SIG-M5 treated with dmso at 0.1 percent for 504 hours (cell line): ENCODE measurements at regions not wholly inside any gene's neighbourhood (a gene's known extent, or its start where the extent isn't known, plus 50 kb on each side); places are given as distances from the start of the nearest gene placed in this dataset.
A peak's percentile ranks its signal among the peaks of the same experiment; 100 is the strongest.
"Not testable (repeated sequence)": the region's sequence is repeated elsewhere in the genome, so short reads cannot be mapped to it uniquely, and the experiment has no call there.

Experiments used
- DNase-seq: peaks from one replicate; lab custom pipeline; 2025; ENCODE audit not compliant: unreplicated experiment; lab: John Stamatoyannopoulos, UW

DNA sequence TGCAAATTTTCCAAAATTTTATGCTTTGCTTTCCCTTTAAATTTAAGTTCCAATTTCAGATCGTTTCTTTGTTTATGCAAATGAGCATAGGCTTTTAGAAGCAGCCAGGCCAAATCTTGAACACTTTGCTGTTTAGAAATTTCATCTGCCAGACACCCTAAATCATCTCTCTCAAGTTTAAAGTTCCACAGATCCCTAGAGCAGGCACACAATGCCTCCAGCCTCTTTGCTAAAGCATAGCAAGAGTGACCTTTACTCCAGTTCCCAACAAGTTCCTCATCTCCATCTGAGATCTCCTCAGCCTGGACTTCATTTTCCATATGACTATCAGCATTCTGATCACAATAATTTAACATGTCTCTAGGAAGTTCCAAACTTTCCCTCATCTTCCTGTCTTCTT is 254.5 kb downstream of the DLL1 start:
- DNase-seq, result not testable (repeated sequence)

DNA sequence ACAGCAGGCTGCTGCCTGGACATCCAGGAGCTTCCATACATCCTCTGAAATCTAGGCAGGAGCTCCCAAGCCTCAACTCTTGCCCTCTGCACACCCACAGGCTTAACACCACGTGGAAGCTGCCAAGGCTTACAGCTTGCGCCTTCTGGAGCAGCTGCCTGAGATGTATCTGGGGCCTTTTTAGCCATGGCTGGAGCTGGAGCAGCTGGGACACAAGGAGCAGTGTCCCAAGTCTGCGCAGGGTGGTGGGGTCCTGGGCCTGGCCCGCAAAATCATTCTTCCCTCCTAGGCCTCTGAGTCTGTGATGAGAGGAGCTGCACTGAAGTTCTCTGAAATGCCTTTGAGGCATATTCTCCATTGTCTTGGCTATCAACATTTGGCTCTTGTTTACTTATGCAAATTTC is 255.0 kb downstream of the DLL1 start:
- no peak for DNase-seq

DNA sequence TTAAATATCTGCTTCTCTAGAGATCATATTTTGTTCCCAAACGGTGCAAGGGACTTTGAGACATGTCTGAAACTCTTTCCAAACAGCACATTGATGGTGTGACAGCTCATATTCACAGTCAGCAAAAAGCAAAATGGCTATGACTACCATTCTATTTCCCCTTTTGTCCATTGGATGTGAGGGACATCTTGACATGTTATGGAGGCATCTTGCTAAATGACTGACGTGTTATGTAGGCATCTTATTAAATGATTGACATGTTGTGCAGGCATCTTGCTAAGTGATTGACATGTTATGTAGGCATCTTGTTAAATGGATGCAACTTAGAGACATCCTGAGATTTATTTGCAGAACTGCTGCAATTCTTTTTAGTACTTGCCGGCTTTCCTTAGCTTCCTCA is 255.8 kb downstream of the DLL1 start:
- no peak for DNase-seq

DNA sequence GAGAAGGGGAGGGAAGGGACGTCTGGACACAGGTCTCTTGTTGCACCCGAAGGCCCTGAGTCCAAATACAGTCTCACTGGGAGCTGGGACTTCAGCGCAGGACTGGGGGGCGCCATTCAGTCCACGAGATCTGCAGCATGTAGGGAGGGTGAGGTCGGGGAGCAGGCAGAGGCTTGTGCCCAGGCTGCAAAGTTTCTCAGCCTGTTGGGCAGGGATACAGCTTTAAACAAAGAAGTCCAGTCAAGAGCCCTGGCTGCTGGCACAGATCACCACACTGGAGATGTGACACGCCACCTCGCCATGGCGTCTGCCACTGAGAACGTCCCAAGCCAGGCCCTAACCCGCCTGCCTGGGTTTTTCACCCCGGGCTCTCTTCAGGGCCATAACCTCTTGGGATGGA is 256.6 kb downstream of the DLL1 start:
- DNase-seq, result no peak

DNA sequence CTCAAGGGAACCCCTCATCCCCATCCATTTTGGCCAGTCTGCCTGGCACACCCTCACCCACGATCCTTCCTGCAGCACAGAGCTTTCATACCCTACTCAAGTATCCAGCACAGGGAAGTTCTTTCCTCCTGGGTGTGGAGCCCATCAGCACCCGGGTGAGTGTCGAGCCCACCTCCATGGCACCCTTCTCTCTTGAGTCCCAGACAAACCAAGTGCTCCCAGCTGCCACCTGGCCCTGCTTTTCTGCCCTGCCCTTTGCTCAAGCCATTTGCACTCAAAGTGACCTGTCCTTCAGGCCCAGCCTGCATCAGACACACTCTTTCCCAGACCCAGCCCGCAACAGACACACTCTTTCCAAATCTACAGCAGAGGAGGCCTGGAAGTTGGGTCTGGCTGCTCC is 257.2 kb downstream of the DLL1 start:
- DNase-seq, result no peak

DNA sequence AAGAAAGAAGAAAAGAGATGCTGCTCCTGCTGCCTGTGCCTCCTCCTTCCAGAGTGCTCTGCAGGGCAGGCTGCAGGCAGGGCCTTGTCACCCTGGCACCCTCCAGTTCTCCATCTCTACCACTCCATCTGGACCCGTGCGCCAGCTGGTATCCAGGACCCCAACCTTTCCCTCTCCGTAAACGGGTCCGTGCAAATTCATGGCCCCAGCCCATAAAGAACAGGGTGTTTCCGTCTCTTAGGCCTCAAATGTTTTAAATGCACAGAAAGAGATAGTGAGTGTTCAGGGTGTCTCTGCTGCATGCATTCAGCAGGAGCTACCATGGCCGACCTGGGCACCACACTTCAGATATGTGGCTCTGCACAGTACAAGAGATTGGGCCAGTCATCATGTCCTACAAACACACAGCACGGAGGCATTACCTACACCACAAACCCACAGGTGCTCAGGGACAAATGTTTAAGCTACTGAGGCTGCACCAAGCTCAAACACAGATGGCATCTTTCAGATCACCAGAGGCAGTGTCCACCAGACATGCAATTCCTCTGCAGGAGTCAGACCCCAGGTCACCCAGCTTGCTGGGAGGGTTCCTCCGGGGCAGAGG is 258.1 kb downstream of the DLL1 start:
- no peak for DNase-seq

DNA sequence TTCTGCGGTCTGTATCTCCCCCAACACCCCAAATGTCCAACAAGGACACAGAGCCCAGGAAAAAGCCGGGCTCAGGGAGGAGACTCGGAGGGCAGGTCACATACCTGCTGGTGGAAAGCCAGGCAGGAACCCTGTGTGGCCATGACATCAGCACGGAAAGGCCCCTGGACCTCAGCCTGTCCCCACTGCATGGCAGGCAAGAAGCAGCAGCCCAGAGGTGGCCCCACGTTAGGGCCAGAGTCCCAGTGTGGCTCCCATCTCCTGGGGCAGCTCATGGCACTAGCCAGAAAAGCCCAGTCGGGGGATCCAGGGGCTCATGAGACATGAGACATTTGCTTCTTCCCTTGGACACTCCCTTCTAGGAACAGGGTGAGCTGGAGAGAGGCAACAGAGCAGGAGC is 258.7 kb downstream of the DLL1 start:
- DNase-seq, result no peak

DNA sequence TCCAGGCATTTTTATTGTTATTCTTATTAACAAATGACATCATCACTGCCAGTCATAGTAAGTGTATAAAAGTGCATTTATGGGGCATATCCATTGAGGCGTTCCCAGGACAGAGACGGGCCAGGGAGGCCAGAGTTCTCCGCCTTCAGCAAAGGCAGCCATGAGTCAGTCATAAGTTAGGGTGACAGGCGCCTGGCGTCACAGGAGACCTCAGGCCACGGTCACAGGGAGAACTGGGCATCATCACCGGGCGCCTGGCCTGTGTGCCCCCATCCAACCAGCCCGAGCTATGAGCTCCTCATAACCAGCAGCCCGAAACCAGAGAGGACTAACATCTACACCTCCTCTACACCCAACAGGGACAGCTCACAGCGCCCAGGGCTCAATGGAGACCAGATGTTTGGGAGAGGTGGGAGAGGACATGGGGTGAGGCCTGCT is 259.2 kb downstream of the DLL1 start:
- no peak for DNase-seq

DNA sequence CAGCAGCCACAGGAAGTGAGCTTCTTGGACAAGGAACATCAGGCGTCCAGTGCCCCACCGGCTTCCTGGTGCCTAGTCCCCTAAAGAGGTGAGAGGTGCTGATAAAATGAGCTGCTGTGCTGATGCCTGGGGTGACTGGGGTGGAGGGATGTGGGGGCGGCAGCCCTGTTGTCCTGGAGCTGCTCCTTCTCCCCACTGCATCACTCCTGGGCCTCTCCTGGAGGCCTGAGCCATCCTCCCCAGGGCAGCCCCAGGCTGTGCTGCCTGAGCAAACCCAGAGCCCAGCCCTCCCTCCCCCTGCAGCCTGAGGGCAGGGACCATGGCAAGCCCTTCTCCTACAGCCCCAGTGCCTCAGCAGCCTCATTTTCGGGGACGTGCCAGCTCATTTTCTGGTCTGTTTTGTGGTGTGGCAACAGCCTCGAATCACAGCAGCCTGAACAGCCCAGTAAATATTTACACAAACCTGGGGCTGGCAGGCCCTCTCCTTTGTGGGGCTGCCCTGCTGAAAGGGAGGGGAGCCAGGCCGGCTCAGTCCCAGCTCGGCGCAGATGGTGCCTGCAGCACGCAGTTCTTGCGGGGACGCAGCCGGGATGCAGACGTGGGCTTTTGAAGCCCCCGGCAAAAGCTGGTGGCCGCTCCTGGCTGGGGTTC is 259.9 kb downstream of the DLL1 start:
- no peak for DNase-seq

DNA sequence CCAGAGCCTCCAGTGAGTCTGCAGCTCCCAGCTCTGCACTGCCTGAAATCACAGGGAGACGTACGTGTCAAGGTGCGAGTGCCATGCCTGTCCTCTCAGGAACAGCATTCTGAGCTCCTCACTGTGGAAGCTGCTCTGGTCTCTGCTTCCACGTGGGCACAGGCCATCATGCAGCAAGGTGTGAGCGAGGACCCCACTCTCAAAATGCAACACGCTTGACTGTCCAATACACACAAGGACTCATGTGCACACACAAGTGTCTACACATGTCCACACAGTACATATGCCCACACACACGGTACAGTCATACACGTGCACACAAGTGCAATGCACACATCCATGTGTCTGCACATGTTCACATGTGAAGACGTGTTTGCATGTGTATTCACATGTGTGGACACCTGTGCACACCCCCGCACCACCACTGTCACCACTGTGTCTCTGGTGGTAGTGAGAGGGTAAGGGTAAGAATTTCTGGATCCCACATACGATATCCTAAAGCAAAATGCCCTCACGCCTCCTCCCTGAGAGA is 260.5 kb downstream of the DLL1 start:
- no peak for DNase-seq

DNA sequence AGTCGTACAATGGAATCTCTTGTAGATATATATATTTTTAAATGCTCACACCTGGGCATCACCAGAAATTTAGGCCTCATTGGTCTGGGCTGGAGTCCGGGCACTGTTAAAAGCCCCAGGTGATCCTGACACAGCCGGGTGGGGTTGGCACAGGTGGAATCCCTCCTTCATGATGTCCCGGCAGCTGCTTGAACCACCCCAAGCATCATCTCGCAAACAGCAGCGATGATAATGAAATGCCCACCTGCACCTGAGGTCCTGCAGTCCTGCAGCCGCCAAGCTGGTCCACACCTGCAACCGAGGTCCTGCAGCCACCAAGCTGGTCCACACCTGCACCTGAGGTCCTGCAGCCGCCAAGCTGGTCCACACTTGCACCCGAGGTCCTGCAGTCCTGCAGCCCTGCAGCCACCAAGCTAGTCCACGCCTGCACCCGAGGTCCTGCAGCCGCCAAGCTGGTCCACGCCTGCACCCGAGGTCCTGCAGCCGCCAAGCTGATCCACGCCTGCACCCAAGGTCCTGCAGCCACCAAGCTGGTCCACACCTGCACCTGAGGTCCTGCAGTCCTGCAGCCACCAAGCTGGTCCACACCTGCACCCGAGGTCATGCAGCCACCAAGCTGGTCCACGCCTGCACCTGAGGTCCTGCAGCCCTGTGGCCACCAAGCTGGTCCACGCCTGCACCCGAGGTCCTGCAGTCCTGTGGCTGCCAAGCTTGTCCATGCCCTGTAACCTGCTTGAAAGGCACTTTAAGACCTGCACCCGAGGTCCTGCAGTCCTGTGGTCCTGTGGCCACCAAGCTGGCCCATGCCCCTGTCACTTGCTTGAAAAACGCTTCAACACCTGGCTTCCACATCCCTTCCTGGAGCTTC is 261.2 kb downstream of the DLL1 start:
- DNase-seq, result no peak

DNA sequence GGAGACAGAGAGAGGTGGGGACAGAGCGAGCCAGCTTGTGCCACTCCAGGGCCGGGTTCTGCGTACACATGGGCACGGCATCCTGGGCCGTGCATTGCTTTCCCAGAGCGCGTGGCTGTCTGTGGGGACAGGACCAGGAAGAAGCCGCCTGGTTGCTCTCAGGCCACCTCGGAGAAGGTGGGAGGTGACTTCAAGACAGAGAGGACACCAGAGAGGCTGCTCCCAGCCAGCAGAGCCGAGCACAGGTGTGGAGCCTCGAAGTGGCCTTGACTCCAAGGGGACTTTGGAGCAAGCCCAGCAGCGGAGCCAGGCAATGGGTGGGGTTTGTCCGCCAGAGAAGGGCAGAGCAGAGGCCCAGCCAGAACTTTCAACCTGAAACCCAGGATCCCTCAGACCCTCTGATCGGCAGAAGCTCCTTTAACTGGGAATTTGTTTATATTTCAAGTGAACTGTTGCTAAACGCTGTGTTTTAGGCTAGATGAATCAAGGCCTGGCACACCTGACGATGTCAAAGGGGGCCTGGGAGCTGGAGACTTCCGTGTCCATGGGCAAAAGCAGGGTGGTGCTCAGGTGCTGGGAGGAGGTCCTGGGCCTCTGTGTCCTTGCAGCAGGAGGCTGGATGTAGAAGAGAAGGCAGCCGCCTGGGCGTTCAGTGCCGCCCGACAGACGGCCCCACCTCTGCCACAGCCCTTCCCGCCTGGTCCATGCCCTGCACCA is 262.1 kb downstream of the DLL1 start:
- DNase-seq, result no peak

DNA sequence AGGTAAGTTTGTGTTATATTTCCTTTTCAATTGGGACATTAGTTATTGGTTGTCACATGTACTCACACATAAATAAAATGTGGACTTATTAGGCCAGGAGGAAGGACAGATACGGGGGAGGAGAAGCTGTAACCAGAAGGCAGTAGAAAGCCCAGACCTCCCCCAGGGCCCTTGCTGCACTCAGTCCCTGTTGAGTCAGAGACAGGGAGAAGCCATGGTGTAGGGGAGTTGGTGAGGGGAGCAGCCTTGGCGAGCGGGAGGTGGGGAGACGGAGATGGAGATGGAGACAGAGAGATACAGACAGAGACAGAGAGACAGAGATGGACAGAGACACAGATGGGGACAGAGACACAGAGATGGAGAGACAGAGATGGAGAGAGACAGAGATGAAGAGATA is 263.2 kb downstream of the DLL1 start:
- no peak for DNase-seq

DNA sequence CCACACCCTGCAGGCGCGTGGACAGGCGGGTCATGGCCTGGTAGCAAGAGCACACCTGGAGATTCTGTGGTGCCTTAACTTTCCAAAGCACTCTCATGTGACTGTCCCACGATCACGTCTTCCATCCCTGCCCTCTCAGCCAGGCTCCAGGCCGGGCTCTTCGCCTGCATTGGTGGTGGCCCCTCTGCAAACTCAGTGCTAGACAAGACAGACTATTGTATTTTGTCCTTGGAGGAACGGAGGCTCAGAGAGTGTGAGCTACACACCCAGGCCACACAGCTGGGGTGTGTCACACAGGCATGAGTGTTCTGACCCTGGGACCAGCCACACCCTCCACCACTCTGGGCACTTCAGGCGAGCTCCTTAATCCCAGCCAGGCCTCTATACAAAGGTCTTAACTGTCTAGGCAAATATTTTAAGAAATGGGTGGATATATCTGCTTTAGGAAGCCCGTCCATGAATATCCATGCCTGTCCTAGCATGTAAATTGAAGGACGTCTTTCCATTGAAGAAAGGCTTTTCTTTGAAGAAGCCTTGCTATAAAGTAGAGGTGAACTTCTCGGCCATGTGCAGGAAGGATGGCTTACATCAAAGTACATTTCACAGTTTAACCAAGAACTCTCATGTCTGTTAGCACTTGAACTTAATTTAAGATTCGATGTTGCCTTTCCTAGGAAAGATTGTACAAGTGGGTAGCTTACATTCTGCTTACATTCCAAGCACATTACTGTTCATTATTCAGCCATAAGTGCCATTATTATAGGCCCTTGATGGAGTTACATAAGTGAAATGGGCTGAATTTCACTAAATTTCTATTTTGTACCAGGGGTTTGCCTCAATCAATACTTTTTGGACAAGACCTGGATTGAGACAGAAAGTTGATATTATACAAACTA is 263.9 kb downstream of the DLL1 start:
- no peak for DNase-seq

DNA sequence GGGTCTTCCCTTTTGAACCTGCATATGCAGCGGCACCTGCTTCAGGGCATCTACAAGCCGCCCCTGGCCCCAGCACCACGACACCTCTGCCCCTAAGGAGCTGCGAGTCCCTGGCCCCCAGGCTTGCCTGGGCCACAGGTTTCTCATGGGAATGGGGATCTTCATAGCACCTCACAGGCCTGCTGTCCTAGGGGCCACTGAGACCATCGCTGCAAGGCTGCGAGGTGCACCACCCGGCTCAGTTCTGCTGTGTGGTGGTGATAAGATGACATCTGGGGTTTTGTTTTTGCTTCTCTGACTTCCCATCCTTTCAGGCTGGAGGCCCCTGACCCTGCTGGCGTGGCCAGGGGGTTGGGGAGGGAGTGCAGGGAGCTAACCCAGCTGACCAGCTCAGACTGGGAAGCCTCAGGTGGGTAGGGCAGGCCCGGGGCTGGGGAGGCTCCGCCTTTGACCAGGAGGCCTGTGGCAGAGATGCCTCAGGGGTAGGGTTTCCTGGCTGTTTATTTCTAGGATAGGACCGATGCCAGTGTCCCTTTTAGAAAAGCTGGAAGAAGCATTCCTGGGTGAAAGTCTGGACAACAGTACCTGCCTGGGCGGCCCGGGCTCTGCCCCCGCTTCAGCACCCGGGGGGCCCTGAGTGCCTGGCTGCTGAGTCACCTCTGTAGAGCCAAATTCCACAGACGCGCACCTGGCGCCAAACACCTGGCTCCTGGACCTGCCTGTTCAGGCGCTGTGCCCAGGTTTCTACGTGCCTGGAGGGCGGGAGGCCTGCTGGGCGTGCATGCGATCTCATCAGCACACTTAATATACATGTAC is 264.7 kb downstream of the DLL1 start:
- DNase-seq, result peak; percentile 33

DNA sequence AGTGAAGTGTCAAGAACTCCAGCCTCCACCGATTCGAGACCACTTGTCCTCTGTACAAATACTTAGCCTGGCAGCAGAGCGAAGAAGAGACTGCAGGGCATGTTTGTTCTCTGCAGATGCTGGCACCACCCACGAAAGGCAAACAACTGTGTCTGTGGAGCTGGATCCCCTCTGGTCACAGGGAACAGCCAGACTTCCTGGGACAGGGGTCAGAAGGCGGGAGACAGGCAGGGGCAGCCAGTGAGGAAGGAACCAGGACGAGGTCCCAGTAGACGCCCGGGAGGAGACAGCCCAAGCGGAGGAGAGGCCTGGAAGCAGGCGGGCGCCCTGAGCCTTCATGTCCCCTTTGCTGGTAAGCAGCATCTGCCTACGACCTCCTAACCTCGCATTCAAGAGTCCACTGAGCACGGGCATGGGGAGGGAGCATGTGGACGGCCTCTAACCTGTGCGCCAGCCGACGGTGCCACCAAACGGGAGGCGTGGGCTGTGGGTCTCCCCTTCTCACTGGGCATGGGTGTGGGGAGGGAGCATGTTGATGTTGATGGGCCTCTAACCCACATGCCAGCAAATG is 265.5 kb downstream of the DLL1 start:
- no peak for DNase-seq

DNA sequence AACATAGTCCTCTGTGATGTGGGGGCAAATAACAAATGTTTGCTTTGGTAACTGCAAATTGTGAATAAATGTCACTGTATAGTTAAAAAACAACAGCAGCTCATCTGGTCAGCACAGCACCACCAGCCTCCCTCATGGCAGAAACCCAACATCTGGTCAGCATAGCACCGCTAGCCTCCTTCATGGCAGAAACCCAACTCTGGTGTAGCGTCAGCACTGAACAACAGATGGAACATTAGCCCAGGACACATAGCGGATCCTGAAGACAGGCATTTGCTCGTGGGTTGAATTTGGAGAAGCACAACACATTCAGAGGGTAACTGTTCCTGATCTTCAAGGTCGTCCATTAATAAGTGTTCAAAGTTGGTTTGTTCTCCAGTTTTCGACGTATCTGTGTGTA is 265.9 kb downstream of the DLL1 start:
- no peak for DNase-seq

DNA sequence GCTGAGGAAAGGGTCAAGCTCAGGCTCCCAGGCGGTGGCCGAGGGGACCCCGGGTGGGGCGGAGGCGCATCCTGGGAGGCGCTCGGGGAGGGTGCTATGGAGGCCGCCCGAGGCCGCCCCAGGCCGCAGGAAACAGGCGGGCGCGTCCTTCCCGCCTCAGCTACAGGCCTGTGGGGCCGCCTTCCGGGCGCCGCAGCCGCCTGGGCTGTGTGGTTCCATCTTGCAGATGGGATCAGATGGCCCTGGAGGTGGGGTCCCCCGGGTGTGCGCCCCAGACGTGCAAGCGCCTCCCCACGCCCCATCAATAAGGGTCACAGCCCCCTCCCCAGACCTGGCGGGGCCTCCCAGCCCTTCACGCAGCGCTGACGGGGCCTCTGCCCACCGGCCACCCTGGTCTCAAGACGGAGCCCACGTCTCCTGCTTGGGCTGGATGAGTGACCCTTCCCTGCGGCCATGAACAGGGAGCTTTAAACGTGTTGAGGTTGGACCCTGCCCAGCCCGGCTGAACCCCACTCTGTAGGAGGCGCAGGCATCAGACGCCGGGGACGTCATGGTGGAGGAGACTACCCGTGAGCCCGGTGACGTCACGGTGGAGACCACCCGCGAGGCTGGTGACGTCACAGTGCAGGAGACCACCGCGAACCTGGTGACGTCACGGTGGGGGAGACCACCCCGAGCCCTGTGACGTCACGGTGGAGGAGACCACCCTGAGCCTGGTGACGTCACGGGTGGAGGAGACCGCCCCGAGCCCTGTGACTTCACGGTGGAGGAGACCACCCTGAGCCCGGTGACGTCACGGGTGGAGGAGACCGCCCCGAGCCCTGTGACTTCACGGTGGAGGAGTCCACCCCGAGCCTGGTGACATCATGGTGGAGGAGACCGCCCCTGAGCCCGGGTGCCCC is 267.0 kb downstream of the DLL1 start:
- DNase-seq, result no peak
